H1 (cell line): ENCODE measurements at regions not wholly inside any gene's neighbourhood (a gene's known extent, or its start where the extent isn't known, plus 50 kb on each side); places are given as distances from the start of the nearest gene placed in this dataset.

Source experiments
- CHD7 ChIP-seq: fragments of 300-600 bp; sonication (generic); IDR thresholded peaks from 2 replicates; pipeline ENCODE4 v1.7.1; 2012; ENCODE audit warnings: low read length, moderate library complexity, mild to moderate bottlenecking, inconsistent platforms; ENCODE audit not compliant: insufficient replicate concordance
- CTCF ChIP-seq, 3 experiments: IDR thresholded peaks; 1 replicate in 2 of 3; 2 replicates in 1 of 3; pipeline versions ENCODE4 v1.5.1 to v1.6.1; 2011; ENCODE audit warnings: low read length in 3 of 3, mild to moderate bottlenecking in 3 of 3, inconsistent platforms in 2 of 3, low read depth in 1 of 3, moderate library complexity in 1 of 3; ENCODE audit not compliant: insufficient read depth in 1 of 3; ENCODE audit errors: control extremely low read depth in 1 of 3
- EZH2 ChIP-seq: fragments of 200-600 bp; sonication (generic); IDR thresholded peaks from 2 replicates; pipeline ENCODE4 v1.7.1; 2012; ENCODE audit warnings: low read depth, mild to moderate bottlenecking, moderate library complexity, low read length, inconsistent platforms; ENCODE audit not compliant: severe bottlenecking
- MAX ChIP-seq: IDR thresholded peaks from 2 replicates; pipeline ENCODE4 v1.6.1; 2012; ENCODE audit warnings: inconsistent platforms
- SP1 ChIP-seq: IDR thresholded peaks from 2 replicates; pipeline ENCODE4 v1.6.1; 2011; ENCODE audit warnings: low read depth, low read length
- ZNF274 ChIP-seq: IDR thresholded peaks from 2 replicates; pipeline ENCODE4 v1.7.0; 2012; ENCODE audit warnings: low read length, borderline replicate concordance; ENCODE audit errors: extremely low read depth

DNA sequence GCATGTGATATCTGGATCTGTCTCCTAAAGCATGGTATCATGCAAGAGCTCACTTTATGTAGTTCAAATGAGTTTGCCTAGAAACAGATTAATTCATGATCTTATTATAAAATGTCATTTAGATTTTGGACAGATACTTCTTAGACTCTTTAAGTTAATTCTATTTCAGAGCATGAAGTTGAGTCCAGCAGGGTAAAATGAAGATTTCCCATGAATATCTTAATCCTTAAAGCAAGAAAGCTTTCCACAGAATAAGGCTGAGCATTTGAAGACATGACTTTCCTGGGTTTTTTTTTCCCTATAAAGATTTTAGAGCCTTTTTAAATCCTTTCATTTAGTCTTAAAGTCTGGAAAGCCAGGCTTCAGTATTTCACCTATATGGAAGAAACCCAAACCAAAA lies 556.0 kb upstream of the GJE1 start (continued):
- no peak for TF ChIP-seq CHD7
- TF ChIP-seq ZNF274: no peak
- TF ChIP-seq EZH2: no peak
- TF ChIP-seq SP1: no peak
- no peak for TF ChIP-seq CTCF (IDR thresholded peaks at IDR 0.05; ENCODE audit: control extremely low read depth in 1 of 3, insufficient read depth in 1 of 3, low read depth in 1 of 3, low read length in 3 of 3)
- TF ChIP-seq MAX: no peak
- TF ChIP-seq, all 59 proteins: peak for 0
